ENCODE measurements at regions not wholly inside any gene's neighbourhood (a gene's known extent, or its start where the extent isn't known, plus 50 kb on each side); places are given as distances from the start of the nearest gene placed in this dataset.

GRCh38 chr4:136829280-136829679 is 703.0 kb downstream of the PCDH18 start:
- DNase-seq (ENCODE audit: low read depth, low spot score) = no peak
- H3K36me3 ChIP-seq (ENCODE audit: control insufficient read depth, insufficient read depth, low read length) = no peaks in the 10 kb centered on the region
- H3K27ac ChIP-seq (ENCODE audit: low read length) = no peak overlapping the region
- H3K27me3 ChIP-seq (ENCODE audit: control insufficient read depth, insufficient read depth, low read length) = no peaks in the 10 kb centered on the region
- no peaks in the 10 kb centered on the region for H3K4me1 ChIP-seq (ENCODE audit: control insufficient read depth, insufficient read depth, low read length)
- no peaks in the 10 kb centered on the region for H3K9me3 ChIP-seq (ENCODE audit: control insufficient read depth, insufficient read depth, low read length)
- no peak overlapping the region for H3K4me3 ChIP-seq (ENCODE audit: low read length)

GRCh38 chr4:136823020-136823419 is 709.3 kb downstream of the PCDH18 start:
- Histone ChIP-seq H3K4me1 (ENCODE audit: control insufficient read depth, insufficient read depth, low read length) (no peaks in the 10 kb centered on the region), H3K4me3 (ENCODE audit: low read length) (no peak overlapping the region), H3K36me3 (ENCODE audit: control insufficient read depth, insufficient read depth, low read length) (no peaks in the 10 kb centered on the region), H3K27ac (ENCODE audit: low read length) (no peak overlapping the region), H3K9me3 (ENCODE audit: control insufficient read depth, insufficient read depth, low read length) (no peaks in the 10 kb centered on the region), H3K27me3 (ENCODE audit: control insufficient read depth, insufficient read depth, low read length) (no peaks in the 10 kb centered on the region)
- no CpG with 5 or more reads among the region's 8 CpGs for WGBS (ENCODE audit: insufficient coverage, insufficient read length)
- DNase-seq (ENCODE audit: low read depth, low spot score) = no peak

- DNase-seq (ENCODE audit: low read depth, low spot score) = no peak
- H3K4me1 ChIP-seq (ENCODE audit: control insufficient read depth, insufficient read depth, low read length) = no peaks in the 10 kb centered on the region
- H3K27me3 ChIP-seq (ENCODE audit: control insufficient read depth, insufficient read depth, low read length) = no peaks in the 10 kb centered on the region
- H3K36me3 ChIP-seq (ENCODE audit: control insufficient read depth, insufficient read depth, low read length) = no peaks in the 10 kb centered on the region
- H3K4me3 ChIP-seq (ENCODE audit: low read length) = no peak overlapping the region
- no peaks in the 10 kb centered on the region for H3K9me3 ChIP-seq (ENCODE audit: control insufficient read depth, insufficient read depth, low read length)
- WGBS (ENCODE audit: insufficient coverage, insufficient read length) = no CpG with 5 or more reads among the region's 1 CpG
- H3K27ac ChIP-seq (ENCODE audit: low read length) = no peak overlapping the region
Observed at GRCh38 chr4:136818811-136819330, 713.4 kb downstream of the PCDH18 start.

- WGBS (ENCODE audit: insufficient coverage, insufficient read length) = no CpG with 5 or more reads among the region's 42 CpGs
- no peak for DNase-seq (ENCODE audit: low read depth, low spot score)
Observed at GRCh38 chr4:136812100-136812880, 720.0 kb downstream of the PCDH18 start.

GRCh38 chr4:136811496-136812077 is 720.7 kb downstream of the PCDH18 start:
- no CpG with 5 or more reads among the region's 14 CpGs for WGBS (ENCODE audit: insufficient coverage, insufficient read length)
- no peak for DNase-seq (ENCODE audit: low read depth, low spot score)
- Histone ChIP-seq H3K4me1 (ENCODE audit: control insufficient read depth, insufficient read depth, low read length) (no peaks in the 10 kb centered on the region), H3K36me3 (ENCODE audit: control insufficient read depth, insufficient read depth, low read length) (no peaks in the 10 kb centered on the region), H3K9me3 (ENCODE audit: control insufficient read depth, insufficient read depth, low read length) (no peaks in the 10 kb centered on the region), H3K27ac (ENCODE audit: low read length) (no peak overlapping the region), H3K27me3 (ENCODE audit: control insufficient read depth, insufficient read depth, low read length) (no peaks in the 10 kb centered on the region), H3K4me3 (ENCODE audit: low read length) (no peak overlapping the region)

More at GRCh38 chr4:136812100-136812880, 720.0 kb downstream of the PCDH18 start:
- no peaks in the 10 kb centered on the region for H3K27me3 ChIP-seq (ENCODE audit: control insufficient read depth, insufficient read depth, low read length)
- H3K9me3 ChIP-seq (ENCODE audit: control insufficient read depth, insufficient read depth, low read length) = no peaks in the 10 kb centered on the region
- no peak overlapping the region for H3K4me3 ChIP-seq (ENCODE audit: low read length)
- no peak overlapping the region for H3K27ac ChIP-seq (ENCODE audit: low read length)
- H3K36me3 ChIP-seq (ENCODE audit: control insufficient read depth, insufficient read depth, low read length) = no peaks in the 10 kb centered on the region
- no peaks in the 10 kb centered on the region for H3K4me1 ChIP-seq (ENCODE audit: control insufficient read depth, insufficient read depth, low read length)

- Histone ChIP-seq H3K9me3 (ENCODE audit: control insufficient read depth, insufficient read depth, low read length) (no peaks in the 10 kb centered on the region), H3K4me3 (ENCODE audit: low read length) (no peak overlapping the region), H3K27me3 (ENCODE audit: control insufficient read depth, insufficient read depth, low read length) (no peaks in the 10 kb centered on the region), H3K4me1 (ENCODE audit: control insufficient read depth, insufficient read depth, low read length) (no peaks in the 10 kb centered on the region), H3K27ac (ENCODE audit: low read length) (no peak overlapping the region), H3K36me3 (ENCODE audit: control insufficient read depth, insufficient read depth, low read length) (no peaks in the 10 kb centered on the region)
- no CpG with 5 or more reads among the region's 6 CpGs for WGBS (ENCODE audit: insufficient coverage, insufficient read length)
- no peak for DNase-seq (ENCODE audit: low read depth, low spot score)
Observed at GRCh38 chr4:136810626-136811025, 721.7 kb downstream of the PCDH18 start.

GRCh38 chr4:136806844-136807243 is 725.5 kb downstream of the PCDH18 start:
- Histone ChIP-seq H3K9me3 (ENCODE audit: control insufficient read depth, insufficient read depth, low read length) (no peaks in the 10 kb centered on the region; the same call in 1 of the 2 replicates), H3K27ac (ENCODE audit: low read length) (no peak overlapping the region), H3K4me3 (ENCODE audit: low read length) (no peak overlapping the region), H3K4me1 (ENCODE audit: control insufficient read depth, insufficient read depth, low read length) (no peaks in the 10 kb centered on the region), H3K27me3 (ENCODE audit: control insufficient read depth, insufficient read depth, low read length) (no peaks in the 10 kb centered on the region), H3K36me3 (ENCODE audit: control insufficient read depth, insufficient read depth, low read length) (no peaks in the 10 kb centered on the region)
- WGBS (ENCODE audit: insufficient coverage, insufficient read length) = no CpG with 5 or more reads among the region's 1 CpG
- DNase-seq (ENCODE audit: low read depth, low spot score) = no peak

GRCh38 chr4:136805617-136806016 is 726.7 kb downstream of the PCDH18 start:
- Histone ChIP-seq H3K4me1 (ENCODE audit: control insufficient read depth, insufficient read depth, low read length) (no peaks in the 10 kb centered on the region), H3K27me3 (ENCODE audit: control insufficient read depth, insufficient read depth, low read length) (no peaks in the 10 kb centered on the region), H3K27ac (ENCODE audit: low read length) (no peak overlapping the region), H3K9me3 (ENCODE audit: control insufficient read depth, insufficient read depth, low read length) (no peaks in the 10 kb centered on the region; the same call in 1 of the 2 replicates), H3K36me3 (ENCODE audit: control insufficient read depth, insufficient read depth, low read length) (no peaks in the 10 kb centered on the region), H3K4me3 (ENCODE audit: low read length) (no peak overlapping the region)
- WGBS (ENCODE audit: insufficient coverage, insufficient read length) = no CpG with 5 or more reads among the region's 2 CpGs
- DNase-seq (ENCODE audit: low read depth, low spot score) = no peak

GRCh38 chr4:136803433-136803832 is 728.9 kb downstream of the PCDH18 start:
- DNase-seq (ENCODE audit: low read depth, low spot score) = peak; percentile 22
- no peak overlapping the region for H3K4me3 ChIP-seq (ENCODE audit: low read length)

GRCh38 chr4:136800248-136800647 is 732.0 kb downstream of the PCDH18 start:
- H3K36me3 ChIP-seq (ENCODE audit: control insufficient read depth, insufficient read depth, low read length) = no peaks in the 10 kb centered on the region
- no peak overlapping the region for H3K27ac ChIP-seq (ENCODE audit: low read length)
- no peaks in the 10 kb centered on the region for H3K9me3 ChIP-seq (ENCODE audit: control insufficient read depth, insufficient read depth, low read length)
- no peak for DNase-seq (ENCODE audit: low read depth, low spot score)
- WGBS (ENCODE audit: insufficient coverage, insufficient read length) = no CpG with 5 or more reads among the region's 3 CpGs
- H3K27me3 ChIP-seq (ENCODE audit: control insufficient read depth, insufficient read depth, low read length) = no peaks in the 10 kb centered on the region
- H3K4me1 ChIP-seq (ENCODE audit: control insufficient read depth, insufficient read depth, low read length) = no peaks in the 10 kb centered on the region
- H3K4me3 ChIP-seq (ENCODE audit: low read length) = no peak overlapping the region

More at GRCh38 chr4:136803433-136803832, 728.9 kb downstream of the PCDH18 start:
- Histone ChIP-seq H3K4me1 (ENCODE audit: control insufficient read depth, insufficient read depth, low read length) (no peaks in the 10 kb centered on the region), H3K36me3 (ENCODE audit: control insufficient read depth, insufficient read depth, low read length) (no peaks in the 10 kb centered on the region), H3K27me3 (ENCODE audit: control insufficient read depth, insufficient read depth, low read length) (no peaks in the 10 kb centered on the region), H3K9me3 (ENCODE audit: control insufficient read depth, insufficient read depth, low read length) (no peaks in the 10 kb centered on the region; the same call in 1 of the 2 replicates), H3K27ac (ENCODE audit: low read length) (no peak overlapping the region)
- WGBS (ENCODE audit: insufficient coverage, insufficient read length) = no CpG with 5 or more reads among the region's 3 CpGs

Measured in iPS DF 6.9 (cell line).